NT2/D1 (cell line): ENCODE measurements at regions not wholly inside any gene's neighbourhood (a gene's known extent, or its start where the extent isn't known, plus 50 kb on each side); places are given as distances from the start of the nearest gene placed in this dataset.

Experiments
- SUZ12 ChIP-seq: IDR thresholded peaks from 2 replicates; pipeline ENCODE4 v1.6.1; 2011; ENCODE audit not compliant: insufficient read length, insufficient read depth; ENCODE audit errors: extremely low read depth
- YY1 ChIP-seq: IDR thresholded peaks from 2 replicates; pipeline ENCODE4 v1.6.1; 2011; ENCODE audit not compliant: insufficient read length, insufficient read depth
- ZNF274 ChIP-seq: IDR thresholded peaks from 2 replicates; pipeline ENCODE4 v1.6.1; 2011; ENCODE audit warnings: mild to moderate bottlenecking, low read depth, low read length

- TF ChIP-seq ZNF274: no peak
- TF ChIP-seq YY1: no peak
- TF ChIP-seq SUZ12: no peak
These were observed 54.6 kb upstream of the PLXNA4 start for GRCh38 chr7:132630834-132631233.
